GM21723 (cell line): ENCODE measurements at regions not wholly inside any gene's neighbourhood (a gene's known extent, or its start where the extent isn't known, plus 50 kb on each side); places are given as distances from the start of the nearest gene placed in this dataset.

Source experiments
- ATAC-seq: cut with Tn5 transposase; IDR thresholded peaks from one replicate; pipeline ENCODE4 v1.9.1; 2021; ENCODE audit warnings: mild to moderate bottlenecking, moderate library complexity; ENCODE audit not compliant: unreplicated experiment

GRCh38 chr2:67215214-67216055, 181.7 kb upstream of the ETAA1 start:
- no peak for ATAC-seq

- ATAC-seq = no peak
These were observed 181.0 kb upstream of the ETAA1 start for GRCh38 chr2:67216103-67216502.

GRCh38 chr2:67216881-67217280, 180.3 kb upstream of the ETAA1 start:
- ATAC-seq = no peak

GRCh38 chr2:67217398-67217797, 179.7 kb upstream of the ETAA1 start:
- no peak for ATAC-seq

- ATAC-seq = no peak
These were observed 179.1 kb upstream of the ETAA1 start for GRCh38 chr2:67218056-67218455.

GRCh38 chr2:67219651-67220050, 177.5 kb upstream of the ETAA1 start:
- no peak for ATAC-seq

- no peak for ATAC-seq
These were observed 175.9 kb upstream of the ETAA1 start for GRCh38 chr2:67221266-67221665.

GRCh38 chr2:67225287-67225973, 171.7 kb upstream of the ETAA1 start:
- no peak for ATAC-seq

- ATAC-seq = no peak
These were observed 167.4 kb upstream of the ETAA1 start for GRCh38 chr2:67229706-67230105.

- no peak for ATAC-seq
These were observed 164.2 kb upstream of the ETAA1 start for GRCh38 chr2:67232936-67233335.

- ATAC-seq = no peak
These were observed 162.7 kb upstream of the ETAA1 start for GRCh38 chr2:67234440-67234839.

- ATAC-seq = no peak
These were observed 159.8 kb upstream of the ETAA1 start for GRCh38 chr2:67237288-67237687.

GRCh38 chr2:67240507-67240906, 156.6 kb upstream of the ETAA1 start:
- no peak for ATAC-seq

GRCh38 chr2:67241453-67241852, 155.7 kb upstream of the ETAA1 start:
- ATAC-seq = no peak

GRCh38 chr2:67242456-67242855, 154.7 kb upstream of the ETAA1 start:
- no peak for ATAC-seq

- ATAC-seq = no peak
These were observed 153.2 kb upstream of the ETAA1 start for GRCh38 chr2:67243919-67244318.

- ATAC-seq = no peak
These were observed 150.3 kb upstream of the ETAA1 start for GRCh38 chr2:67246791-67247190.

- ATAC-seq = no peak
These were observed 145.4 kb upstream of the ETAA1 start for GRCh38 chr2:67251741-67252140.

- ATAC-seq = no peak
These were observed 141.1 kb upstream of the ETAA1 start for GRCh38 chr2:67255933-67256615.

- no peak for ATAC-seq
These were observed 140.2 kb upstream of the ETAA1 start for GRCh38 chr2:67256892-67257291.

- ATAC-seq = no peak
These were observed 139.0 kb upstream of the ETAA1 start for GRCh38 chr2:67258122-67258521.

GRCh38 chr2:67258831-67259230, 138.3 kb upstream of the ETAA1 start:
- ATAC-seq = no peak
